Fibroblast of lung (primary cell): ENCODE measurements at regions not wholly inside any gene's neighbourhood (a gene's known extent, or its start where the extent isn't known, plus 50 kb on each side); places are given as distances from the start of the nearest gene placed in this dataset.

Experiments used
- EZH2 ChIP-seq: IDR thresholded peaks from 2 replicates; pipeline ENCODE4 v1.5.1; 2012; ENCODE audit warnings: low read length, control low read depth, mild to moderate bottlenecking; ENCODE audit errors: missing control alignments
- TF ChIP-seq, protein P1 (sequence below), 2 donors: IDR thresholded peaks in 1 of 2; conservative IDR thresholded peaks in 1 of 2; 1 replicate in 1 of 2; 2 replicates in 1 of 2; pipeline ENCODE4 v1.5.1; 2011 to 2012; ENCODE audit warnings: low read length in 2 of 2, control low read depth in 1 of 2, inconsistent platforms in 1 of 2, low read depth in 1 of 2, mild to moderate bottlenecking in 1 of 2

DNA sequence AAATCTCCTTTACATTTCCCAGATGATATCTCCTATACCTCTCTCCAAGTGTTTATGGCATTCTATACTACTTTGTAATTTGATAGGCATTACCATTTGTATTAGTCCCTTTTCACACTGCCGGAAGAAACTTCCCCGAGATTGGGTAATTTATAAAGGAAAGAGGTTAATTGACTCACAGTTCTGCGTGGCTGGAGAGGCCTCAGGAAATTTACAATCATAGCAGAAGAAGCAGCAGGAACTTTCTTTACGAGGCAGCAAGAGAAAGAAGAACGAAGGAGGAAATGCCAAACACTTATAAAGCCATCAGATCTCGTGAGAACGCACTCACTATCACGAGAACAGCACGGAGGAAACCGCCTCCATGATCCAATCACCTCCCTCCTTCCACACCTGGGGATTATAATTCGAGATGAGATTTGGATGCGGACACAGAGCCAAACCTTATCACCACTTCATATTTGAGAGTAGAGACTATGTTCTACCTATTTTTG is 1194.6 kb downstream of the SORCS1 start:
- TF ChIP-seq, protein P1, sequence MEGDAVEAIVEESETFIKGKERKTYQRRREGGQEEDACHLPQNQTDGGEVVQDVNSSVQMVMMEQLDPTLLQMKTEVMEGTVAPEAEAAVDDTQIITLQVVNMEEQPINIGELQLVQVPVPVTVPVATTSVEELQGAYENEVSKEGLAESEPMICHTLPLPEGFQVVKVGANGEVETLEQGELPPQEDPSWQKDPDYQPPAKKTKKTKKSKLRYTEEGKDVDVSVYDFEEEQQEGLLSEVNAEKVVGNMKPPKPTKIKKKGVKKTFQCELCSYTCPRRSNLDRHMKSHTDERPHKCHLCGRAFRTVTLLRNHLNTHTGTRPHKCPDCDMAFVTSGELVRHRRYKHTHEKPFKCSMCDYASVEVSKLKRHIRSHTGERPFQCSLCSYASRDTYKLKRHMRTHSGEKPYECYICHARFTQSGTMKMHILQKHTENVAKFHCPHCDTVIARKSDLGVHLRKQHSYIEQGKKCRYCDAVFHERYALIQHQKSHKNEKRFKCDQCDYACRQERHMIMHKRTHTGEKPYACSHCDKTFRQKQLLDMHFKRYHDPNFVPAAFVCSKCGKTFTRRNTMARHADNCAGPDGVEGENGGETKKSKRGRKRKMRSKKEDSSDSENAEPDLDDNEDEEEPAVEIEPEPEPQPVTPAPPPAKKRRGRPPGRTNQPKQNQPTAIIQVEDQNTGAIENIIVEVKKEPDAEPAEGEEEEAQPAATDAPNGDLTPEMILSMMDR (conservative IDR thresholded peaks at IDR 0.05 in 1 of 2, IDR thresholded peaks at IDR 0.05 in 1 of 2; ENCODE audit: low read depth in 1 of 2, low read length in 2 of 2), result no peak
- no peak for TF ChIP-seq EZH2
